Kidney (tissue), 13 donors: ENCODE measurements at regions not wholly inside any gene's neighbourhood (a gene's known extent, or its start where the extent isn't known, plus 50 kb on each side); places are given as distances from the start of the nearest gene placed in this dataset.

Experiments used
- DNase-seq, 5 donors: peaks; one replicate each; pipeline ENCODE4 v3.0.0-alpha.2; 2013 to 2020
- FAIRE-seq: peaks from 2 replicates; lab custom pipeline; 2012; peaks lifted over from hg19 to GRCh38; lab: Jason Lieb, UNC
- H3K27ac ChIP-seq, 2 donors: one replicate each; pipeline ENCODE4 v1.7.0; 2013; ENCODE audit warnings: low read depth in 2 of 2, low read length in 2 of 2, inconsistent platforms in 1 of 2
- H3K27me3 ChIP-seq: one replicate; pipeline ENCODE4 v1.7.1; 2013; ENCODE audit warnings: low read length, inconsistent platforms; ENCODE audit not compliant: control insufficient read depth, insufficient read depth
- H3K36me3 ChIP-seq, 3 donors: one replicate each; pipeline versions ENCODE4 v1.7.0 to v1.7.1; 2013; ENCODE audit warnings: low read length in 3 of 3, control low read depth in 1 of 3, inconsistent platforms in 1 of 3; ENCODE audit not compliant: insufficient read depth in 3 of 3, control insufficient read depth in 2 of 3
- H3K4me1 ChIP-seq, 3 donors: one replicate each; pipeline versions ENCODE4 v1.7.0 to v1.7.1; 2013; ENCODE audit warnings: low read length in 3 of 3, inconsistent platforms in 1 of 3, low read depth in 1 of 3; ENCODE audit not compliant: control insufficient read depth in 2 of 3, insufficient read depth in 2 of 3
- H3K4me3 ChIP-seq, 3 donors: one replicate each; pipeline versions ENCODE4 v1.7.0 to v1.8.1; 2013; ENCODE audit warnings: low read length in 3 of 3, control low read depth in 1 of 3, inconsistent platforms in 1 of 3
- H3K9ac ChIP-seq, 3 donors: one replicate each; pipeline versions ENCODE4 v1.7.0 to v1.7.1; 2013; ENCODE audit warnings: low read length in 3 of 3, control low read depth in 1 of 3, inconsistent platforms in 1 of 3
- H3K9me3 ChIP-seq, 3 donors: one replicate each; pipeline versions ENCODE4 v1.7.0 to v1.7.1; 2013; ENCODE audit warnings: low read length in 3 of 3, control low read depth in 1 of 3, inconsistent platforms in 1 of 3; ENCODE audit not compliant: control insufficient read depth in 2 of 3, insufficient read depth in 1 of 3
- intact Hi-C: fragments of 100-400 bp; cut with DNase I; formaldehyde crosslinking; loops from one replicate; pipeline ENCODE4 v1.11.1; 2022
- TF ChIP-seq, protein P1 (sequence below): IDR thresholded peaks from 3 replicates; pipeline ENCODE4 v1.5.1; 2012; ENCODE audit warnings: mild to moderate bottlenecking, moderate library complexity, borderline replicate concordance; ENCODE audit not compliant: insufficient read depth; ENCODE audit errors: extremely low read depth
- donor health status: control.
- donor health status: control.
- donor health status: control.
- donor health status: control.
- donor health status: control.
- donor health status: DM: yes; HTN: yes; CAD: no.
- donor health status: Normal renal cell carcinoma (clear cell type).

DNA sequence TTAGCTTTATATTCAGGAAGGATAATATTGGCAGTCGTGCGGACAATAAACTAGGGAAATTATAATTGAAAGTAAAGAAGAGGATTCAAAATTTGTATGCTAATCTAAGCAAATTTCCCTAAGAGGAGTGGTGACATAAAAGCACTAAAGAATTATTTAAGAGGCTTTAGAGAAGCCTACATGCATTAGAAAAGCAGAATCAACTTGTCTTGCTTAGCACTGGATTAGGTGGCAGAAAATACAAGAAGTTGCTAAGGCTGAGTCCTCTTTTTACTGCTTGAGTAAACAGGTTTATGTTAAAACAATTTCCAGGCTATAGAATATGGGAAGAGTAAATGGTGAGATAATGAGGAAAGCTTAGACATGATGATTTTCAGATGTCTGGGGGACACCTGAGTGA, 991.5 kb downstream of the PCDH18 start:
- H3K36me3 ChIP-seq = no peaks in the 10 kb centered on the region
- no peaks in the 10 kb centered on the region for H3K27me3 ChIP-seq
- intact Hi-C loops = no loop called here
- no peaks in the 10 kb centered on the region for H3K4me1 ChIP-seq
- TF ChIP-seq, protein P1, sequence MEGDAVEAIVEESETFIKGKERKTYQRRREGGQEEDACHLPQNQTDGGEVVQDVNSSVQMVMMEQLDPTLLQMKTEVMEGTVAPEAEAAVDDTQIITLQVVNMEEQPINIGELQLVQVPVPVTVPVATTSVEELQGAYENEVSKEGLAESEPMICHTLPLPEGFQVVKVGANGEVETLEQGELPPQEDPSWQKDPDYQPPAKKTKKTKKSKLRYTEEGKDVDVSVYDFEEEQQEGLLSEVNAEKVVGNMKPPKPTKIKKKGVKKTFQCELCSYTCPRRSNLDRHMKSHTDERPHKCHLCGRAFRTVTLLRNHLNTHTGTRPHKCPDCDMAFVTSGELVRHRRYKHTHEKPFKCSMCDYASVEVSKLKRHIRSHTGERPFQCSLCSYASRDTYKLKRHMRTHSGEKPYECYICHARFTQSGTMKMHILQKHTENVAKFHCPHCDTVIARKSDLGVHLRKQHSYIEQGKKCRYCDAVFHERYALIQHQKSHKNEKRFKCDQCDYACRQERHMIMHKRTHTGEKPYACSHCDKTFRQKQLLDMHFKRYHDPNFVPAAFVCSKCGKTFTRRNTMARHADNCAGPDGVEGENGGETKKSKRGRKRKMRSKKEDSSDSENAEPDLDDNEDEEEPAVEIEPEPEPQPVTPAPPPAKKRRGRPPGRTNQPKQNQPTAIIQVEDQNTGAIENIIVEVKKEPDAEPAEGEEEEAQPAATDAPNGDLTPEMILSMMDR = no peak
- FAIRE-seq (no peak), DNase-seq (no peak)
- no peak overlapping the region for H3K9ac ChIP-seq
- no peak overlapping the region for H3K4me3 ChIP-seq
- H3K27ac ChIP-seq = no peak overlapping the region
- no peaks in the 10 kb centered on the region for H3K9me3 ChIP-seq

DNA sequence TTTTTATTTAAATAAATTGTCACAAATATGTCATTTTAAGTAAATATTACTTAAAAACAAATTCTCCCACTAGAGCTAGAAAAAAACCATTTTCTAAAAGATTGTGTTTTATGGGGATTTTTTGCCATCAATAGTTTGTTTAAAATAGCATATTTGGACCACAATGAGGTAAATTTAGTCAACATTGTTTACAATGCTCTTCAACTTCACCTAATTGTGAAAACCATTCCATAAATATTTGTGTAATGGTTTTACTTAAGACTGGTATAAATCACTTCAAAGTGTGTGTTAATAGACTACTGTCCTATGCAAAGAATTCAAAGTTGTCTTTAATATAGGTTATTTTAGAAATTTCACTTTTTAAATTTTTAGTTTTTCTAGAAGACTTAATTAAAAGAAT, 1004.2 kb downstream of the PCDH18 start:
- DNase-seq (no peak), FAIRE-seq (no peak)
- TF ChIP-seq, protein P1 = no peak
- Histone ChIP-seq H3K9ac (no peak overlapping the region), H3K4me3 (no peak overlapping the region), H3K36me3 (no peaks in the 10 kb centered on the region), H3K9me3 (no peaks in the 10 kb centered on the region), H3K4me1 (no peaks in the 10 kb centered on the region), H3K27me3 (no peaks in the 10 kb centered on the region), H3K27ac (no peak overlapping the region)
- intact Hi-C loops = no loop called here

DNA sequence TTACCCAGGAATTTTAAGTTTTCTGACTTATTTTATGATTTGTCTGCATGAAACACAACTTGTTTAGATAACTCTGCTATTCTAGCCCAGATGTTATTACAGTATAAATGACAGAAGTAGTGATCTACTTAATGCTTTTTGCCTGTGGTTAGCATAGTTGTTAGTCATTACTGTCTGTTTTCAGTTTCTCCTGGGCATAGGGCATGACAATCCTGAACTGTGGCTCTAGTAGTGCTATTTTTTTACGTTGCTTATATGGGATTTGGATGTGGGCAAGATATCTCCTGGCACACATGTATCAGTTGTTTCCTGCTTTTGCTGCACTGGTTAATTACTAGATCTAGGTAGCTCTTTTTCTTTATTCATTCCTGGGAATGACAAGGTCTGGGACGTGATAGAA, 1005.8 kb downstream of the PCDH18 start:
- FAIRE-seq = no peak
- no peaks in the 10 kb centered on the region for H3K4me1 ChIP-seq
- no peak overlapping the region for H3K9ac ChIP-seq
- no peaks in the 10 kb centered on the region for H3K36me3 ChIP-seq
- intact Hi-C loops = no loop called here
- H3K4me3 ChIP-seq = no peak overlapping the region
- H3K9me3 ChIP-seq = no peaks in the 10 kb centered on the region
- H3K27me3 ChIP-seq = no peaks in the 10 kb centered on the region
- no peak for DNase-seq
- TF ChIP-seq, protein P1 = no peak
- H3K27ac ChIP-seq = no peak overlapping the region

DNA sequence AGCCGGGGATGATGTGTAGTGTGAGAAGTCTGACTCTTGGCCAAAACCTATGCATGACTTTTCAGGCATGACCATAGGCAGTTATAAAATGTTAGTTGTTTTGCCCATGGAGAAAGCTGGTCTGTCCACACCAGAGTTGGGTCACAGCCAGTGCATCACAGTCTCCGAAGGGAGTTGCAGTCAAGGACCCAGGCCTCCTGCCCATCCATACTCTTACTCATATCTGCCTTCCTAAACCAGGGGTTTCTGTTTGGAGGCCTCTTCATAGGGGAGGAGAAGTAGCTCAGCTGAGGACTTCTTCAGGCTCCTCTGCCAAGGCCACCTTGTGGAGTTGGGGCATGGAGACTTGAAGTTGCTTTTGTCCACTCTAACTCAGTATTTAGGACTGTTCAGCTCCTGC, 1008.3 kb downstream of the PCDH18 start:
- FAIRE-seq = no peak
- TF ChIP-seq, protein P1 = no peak
- H3K9me3 ChIP-seq = no peaks in the 10 kb centered on the region
- no peak overlapping the region for H3K9ac ChIP-seq
- no peaks in the 10 kb centered on the region for H3K27me3 ChIP-seq
- no peak for DNase-seq
- no peak overlapping the region for H3K27ac ChIP-seq
- H3K4me3 ChIP-seq = no peak overlapping the region
- intact Hi-C loops = no loop called here
- no peaks in the 10 kb centered on the region for H3K4me1 ChIP-seq
- H3K36me3 ChIP-seq = no peaks in the 10 kb centered on the region
